ENCODE measurements at regions not wholly inside any gene's neighbourhood (a gene's known extent, or its start where the extent isn't known, plus 50 kb on each side); places are given as distances from the start of the nearest gene placed in this dataset.

DNA sequence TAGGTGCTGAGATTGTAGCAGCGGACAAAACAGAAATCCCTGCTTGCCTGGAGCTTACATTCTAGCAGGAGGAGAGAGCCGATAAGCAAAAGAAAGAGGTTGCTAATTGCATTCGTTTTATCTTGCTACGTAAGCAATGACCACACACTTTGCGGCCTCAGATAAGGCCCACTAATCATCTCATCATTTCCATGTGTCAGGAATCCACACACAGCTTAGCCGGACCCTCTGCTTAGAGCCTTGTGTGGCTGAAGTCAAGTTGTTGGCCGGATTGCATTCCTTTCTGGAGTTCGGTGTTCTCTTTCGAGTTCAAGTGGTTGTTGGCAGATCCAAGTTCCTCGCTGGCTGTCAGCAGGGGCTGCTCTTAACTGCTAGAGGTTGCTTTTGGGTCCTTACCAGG, 101.6 kb downstream of the CHST1 start:
- TF ChIP-seq CEBPB (IDR thresholded peaks at IDR 0.05; ENCODE audit: low read depth, low read length) (no peak), FOS (IDR thresholded peaks at IDR 0.05; ENCODE audit: low read depth, low read length) (no peak), SMC3 (IDR thresholded peaks at IDR 0.05; ENCODE audit: low read depth, low read length) (no peak), BHLHE40 (IDR thresholded peaks at IDR 0.05; ENCODE audit: low read depth, low read length) (no peak), NFE2L2 (IDR thresholded peaks at IDR 0.05; ENCODE audit: low read depth, low read length) (no peak), RAD21 (IDR thresholded peaks at IDR 0.05; ENCODE audit: low read length) (no peak)
- TF ChIP-seq, protein P1, sequence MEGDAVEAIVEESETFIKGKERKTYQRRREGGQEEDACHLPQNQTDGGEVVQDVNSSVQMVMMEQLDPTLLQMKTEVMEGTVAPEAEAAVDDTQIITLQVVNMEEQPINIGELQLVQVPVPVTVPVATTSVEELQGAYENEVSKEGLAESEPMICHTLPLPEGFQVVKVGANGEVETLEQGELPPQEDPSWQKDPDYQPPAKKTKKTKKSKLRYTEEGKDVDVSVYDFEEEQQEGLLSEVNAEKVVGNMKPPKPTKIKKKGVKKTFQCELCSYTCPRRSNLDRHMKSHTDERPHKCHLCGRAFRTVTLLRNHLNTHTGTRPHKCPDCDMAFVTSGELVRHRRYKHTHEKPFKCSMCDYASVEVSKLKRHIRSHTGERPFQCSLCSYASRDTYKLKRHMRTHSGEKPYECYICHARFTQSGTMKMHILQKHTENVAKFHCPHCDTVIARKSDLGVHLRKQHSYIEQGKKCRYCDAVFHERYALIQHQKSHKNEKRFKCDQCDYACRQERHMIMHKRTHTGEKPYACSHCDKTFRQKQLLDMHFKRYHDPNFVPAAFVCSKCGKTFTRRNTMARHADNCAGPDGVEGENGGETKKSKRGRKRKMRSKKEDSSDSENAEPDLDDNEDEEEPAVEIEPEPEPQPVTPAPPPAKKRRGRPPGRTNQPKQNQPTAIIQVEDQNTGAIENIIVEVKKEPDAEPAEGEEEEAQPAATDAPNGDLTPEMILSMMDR (conservative IDR thresholded peaks at IDR 0.05; ENCODE audit: low read depth, low read length) = no peak
- Histone ChIP-seq H4K20me1 (ENCODE audit: insufficient read depth, low read length) (no peaks in the 10 kb centered on the region; the same call in 1 of the 2 replicates), H3K9me3 (ENCODE audit: control insufficient read depth, insufficient read depth, low read length) (no peaks in the 10 kb centered on the region), H2AFZ (replicated peaks; ENCODE audit: low read length, poor library complexity) (no peak overlapping the region), H2BK120ac (ENCODE audit: low read depth, low read length) (no peak overlapping the region), H2AK5ac (ENCODE audit: low read depth, low read length) (no peak overlapping the region), H3K4ac (ENCODE audit: low read depth, low read length) (no peak overlapping the region), H2AK9ac (replicated peaks; ENCODE audit: low read depth, low read length, poor library complexity) (no peak overlapping the region), H3K56ac (ENCODE audit: extremely low read depth, insufficient read depth, low read length) (no peak overlapping the region), H3K9me1 (ENCODE audit: insufficient read depth, low read length) (no peaks in the 10 kb centered on the region), H4K91ac (ENCODE audit: insufficient read depth, low read depth, low read length) (no peak overlapping the region), H3K4me1 (ENCODE audit: control insufficient read depth, insufficient read depth, low read length) (no peaks in the 10 kb centered on the region), H2BK20ac (ENCODE audit: low read depth, low read length) (no peak overlapping the region), H3K27ac (ENCODE audit: insufficient read depth, low read length) (no peak overlapping the region), H3K4me3 (ENCODE audit: insufficient read depth, low read depth, low read length) (no peak overlapping the region), H3K4me2 (ENCODE audit: low read depth, low read length) (no peak overlapping the region), H4K5ac (ENCODE audit: low read depth, low read length) (no peak overlapping the region), H3K79me1 (ENCODE audit: low read depth in 1 of 2, low read length in 2 of 2) (no peaks in the 10 kb centered on the region), H3K14ac (replicated peaks; ENCODE audit: low read depth, low read length) (no peak overlapping the region), H3K23ac (ENCODE audit: low read depth, low read length) (no peak overlapping the region), H3K27me3 (ENCODE audit: control insufficient read depth, insufficient read depth, low read length) (no peaks in the 10 kb centered on the region; the same call in 1 of the 2 replicates), H2BK5ac (ENCODE audit: low read depth, low read length, poor library complexity, severe bottlenecking) (no peak overlapping the region), H2BK15ac (ENCODE audit: low read depth, low read length) (no peak overlapping the region), H3K36me3 (ENCODE audit: control insufficient read depth, insufficient read depth, low read length) (no peaks in the 10 kb centered on the region), H4K8ac (ENCODE audit: low read depth in 2 of 2, low read length in 2 of 2) (no peak overlapping the region), H3K18ac (ENCODE audit: low read depth, low read length) (no peak overlapping the region), H3K9ac (ENCODE audit: low read depth, low read length) (no peak overlapping the region)
- in situ Hi-C loops (cut with MboI; ENCODE audit: low sequenced_read_pairs) = no loop called here
- no TSS peak for BruUV-seq (replicated peaks)
- ChIA-PET POLR2A (ENCODE audit: unreplicated experiment) (no interaction called here), CTCF (no interaction called here)
- intact Hi-C loops (cut with micrococcal nuclease) = no loop called here
- no peak for DNase-seq
- 13% methylated on average over 4 of the region's 10 CpGs; no CpG with 5 or more reads in 1 of the 2 experiments for WGBS, 2 experiments (ENCODE audit: extremely low coverage in 2 of 2, insufficient read length in 1 of 2)
- dilution Hi-C loops (cut with HindIII; ENCODE audit: low sequenced_read_pairs, unreplicated experiment) = no loop called here
- no peak for ATAC-seq (ENCODE audit: low read depth)

All from IMR-90 (cell line).